ENCODE measurements at regions not wholly inside any gene's neighbourhood (a gene's known extent, or its start where the extent isn't known, plus 50 kb on each side); places are given as distances from the start of the nearest gene placed in this dataset.

GRCh38 chr3:5270666-5271371, 83.3 kb downstream of the EDEM1 start:
- DNase-seq (ENCODE audit: low spot score), result no peak

GRCh38 chr3:5271372-5271683, 83.8 kb downstream of the EDEM1 start:
- DNase-seq (ENCODE audit: low spot score), result no peak

DNA sequence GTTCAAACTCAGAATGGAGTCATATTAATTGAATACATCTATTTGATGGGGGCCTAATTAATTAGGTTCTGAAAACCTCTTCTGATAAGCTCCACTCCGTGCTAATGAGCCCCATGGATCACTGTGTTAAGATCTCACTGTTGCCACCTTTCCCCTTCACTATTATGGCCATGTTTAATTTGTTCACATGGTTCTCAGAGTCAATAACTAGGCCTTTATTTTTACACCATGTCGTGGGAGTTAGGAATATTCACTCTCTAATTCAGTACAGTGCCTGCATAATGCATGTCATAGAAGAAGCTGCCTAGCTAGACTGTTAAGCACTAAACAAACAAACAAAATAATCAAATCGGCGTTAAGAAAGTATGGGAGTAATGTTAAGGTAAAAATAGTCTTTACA, 84.9 kb downstream of the EDEM1 start:
- no peak for DNase-seq (ENCODE audit: low spot score)

- no peak for DNase-seq (ENCODE audit: low spot score)
Observed at GRCh38 chr3:5274091-5274490, 86.6 kb downstream of the EDEM1 start.

DNA sequence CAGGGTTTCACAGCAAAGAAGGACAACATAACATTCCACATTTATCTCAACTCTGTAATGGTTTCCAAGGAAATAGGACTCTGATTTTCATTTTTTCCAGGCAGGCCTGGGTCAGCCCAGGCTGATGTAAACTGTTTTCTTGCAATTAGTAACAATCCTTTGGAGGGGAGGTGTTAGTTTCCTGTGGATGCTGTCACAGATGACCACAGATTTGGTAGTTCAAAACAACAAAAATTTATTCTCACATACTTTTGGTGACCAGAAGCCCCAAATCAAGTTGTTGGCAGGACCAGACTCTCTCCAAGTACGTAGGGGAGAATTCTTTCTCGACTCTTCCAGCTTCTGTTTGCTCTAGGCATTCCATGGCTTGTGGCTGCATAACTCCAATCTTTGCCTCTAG, 88.0 kb downstream of the EDEM1 start:
- DNase-seq (ENCODE audit: low spot score), result no peak

- DNase-seq (ENCODE audit: low spot score), result no peak
Observed at GRCh38 chr3:5276934-5277333, 89.4 kb downstream of the EDEM1 start.

DNA sequence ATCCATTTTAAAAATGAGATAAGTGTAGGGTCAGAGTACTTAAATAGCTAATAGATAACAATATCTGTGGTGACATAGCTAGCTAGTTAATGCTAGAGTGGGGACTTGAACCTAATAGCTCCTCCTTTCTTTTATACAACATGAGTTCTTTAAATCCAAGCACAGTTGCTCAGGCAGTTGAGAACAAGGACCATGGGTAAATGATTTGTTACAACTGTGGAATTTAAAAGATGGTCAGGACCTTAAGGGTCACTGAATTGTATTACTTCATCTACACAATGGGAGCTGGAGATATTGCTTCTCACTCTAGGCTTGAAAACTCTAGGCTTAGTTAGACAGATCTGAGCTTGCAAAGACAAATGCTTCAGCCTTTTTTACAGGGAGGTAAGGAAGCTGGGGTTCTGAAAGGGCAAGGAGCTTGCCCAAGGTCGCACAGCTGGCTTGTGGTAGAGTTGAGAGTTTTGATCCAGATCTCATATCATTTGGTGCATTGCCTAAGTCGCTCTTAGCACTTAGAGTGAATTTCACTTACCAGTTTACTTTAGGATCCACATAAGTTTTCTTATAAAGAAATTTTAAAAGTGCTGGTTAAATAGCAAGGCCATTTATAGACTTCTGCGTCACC, 90.2 kb downstream of the EDEM1 start:
- no peak for DNase-seq (ENCODE audit: low spot score)

GRCh38 chr3:5278666-5279065, 91.2 kb downstream of the EDEM1 start:
- DNase-seq (ENCODE audit: low spot score), result no peak

- DNase-seq (ENCODE audit: low spot score), result no peak
Observed at GRCh38 chr3:5282703-5283102, 95.2 kb downstream of the EDEM1 start.

GRCh38 chr3:5285439-5285838, 97.9 kb downstream of the EDEM1 start:
- no peak for DNase-seq (ENCODE audit: low spot score)

DNA sequence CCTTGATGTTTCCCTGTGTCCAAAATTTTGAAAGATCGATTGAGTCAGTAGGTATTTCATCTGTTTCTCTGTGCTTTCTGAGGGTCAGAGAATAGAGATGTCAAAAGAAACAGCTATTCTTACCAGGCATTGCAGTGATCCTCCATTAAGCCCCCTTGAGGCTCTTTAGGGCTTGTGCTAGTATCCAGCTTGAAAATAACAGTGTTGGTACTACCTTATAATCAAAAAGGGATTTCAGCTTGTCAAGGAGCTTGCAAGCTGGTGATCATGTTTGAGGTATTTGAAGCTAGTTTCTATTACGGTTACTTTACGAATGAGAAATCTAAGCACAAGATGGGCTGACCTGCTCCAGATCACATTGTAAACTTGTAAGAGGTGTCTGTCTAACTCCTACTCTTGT, 103.4 kb downstream of the EDEM1 start:
- DNase-seq (ENCODE audit: low spot score), result no peak

DNA sequence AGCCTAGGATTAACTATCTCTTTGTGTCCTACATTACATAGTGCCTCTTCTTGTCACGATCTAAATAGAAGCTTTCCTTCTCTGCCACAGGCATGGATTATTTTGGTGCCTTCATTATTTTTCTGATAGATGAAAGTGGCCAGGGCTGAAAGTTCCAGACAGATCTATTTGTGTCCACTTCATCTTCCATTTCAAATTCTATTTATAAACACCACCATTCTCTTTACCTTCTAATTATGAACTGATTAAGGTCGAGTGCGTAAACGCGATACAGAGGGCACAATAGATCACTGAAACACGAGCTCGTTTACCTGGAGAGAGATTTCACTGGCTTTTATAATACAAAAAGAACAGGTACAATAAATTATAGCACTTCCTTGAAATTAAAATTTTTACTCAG, 105.0 kb downstream of the EDEM1 start:
- DNase-seq (ENCODE audit: low spot score), result no peak

- no peak for DNase-seq (ENCODE audit: low spot score)
Observed at GRCh38 chr3:5293207-5293606, 105.7 kb downstream of the EDEM1 start.

GRCh38 chr3:5294356-5294755, 106.8 kb downstream of the EDEM1 start:
- DNase-seq (ENCODE audit: low spot score), result no peak

- no peak for DNase-seq (ENCODE audit: low spot score)
Observed at GRCh38 chr3:5295191-5295690, 107.7 kb downstream of the EDEM1 start.

- DNase-seq (ENCODE audit: low spot score), result no peak
Observed at GRCh38 chr3:5296362-5296761, 108.9 kb downstream of the EDEM1 start.

GRCh38 chr3:5297895-5298294, 110.4 kb downstream of the EDEM1 start:
- no peak for DNase-seq (ENCODE audit: low spot score)

GRCh38 chr3:5298453-5298852, 110.9 kb downstream of the EDEM1 start:
- no peak for DNase-seq (ENCODE audit: low spot score)

GRCh38 chr3:5299161-5299560, 111.7 kb downstream of the EDEM1 start:
- no peak for DNase-seq (ENCODE audit: low spot score)

- DNase-seq (ENCODE audit: low spot score), result no peak
Observed at GRCh38 chr3:5300638-5301037, 113.1 kb downstream of the EDEM1 start.

- no peak for DNase-seq (ENCODE audit: low spot score)
Observed at GRCh38 chr3:5301651-5302297, 114.3 kb downstream of the EDEM1 start.

DNA sequence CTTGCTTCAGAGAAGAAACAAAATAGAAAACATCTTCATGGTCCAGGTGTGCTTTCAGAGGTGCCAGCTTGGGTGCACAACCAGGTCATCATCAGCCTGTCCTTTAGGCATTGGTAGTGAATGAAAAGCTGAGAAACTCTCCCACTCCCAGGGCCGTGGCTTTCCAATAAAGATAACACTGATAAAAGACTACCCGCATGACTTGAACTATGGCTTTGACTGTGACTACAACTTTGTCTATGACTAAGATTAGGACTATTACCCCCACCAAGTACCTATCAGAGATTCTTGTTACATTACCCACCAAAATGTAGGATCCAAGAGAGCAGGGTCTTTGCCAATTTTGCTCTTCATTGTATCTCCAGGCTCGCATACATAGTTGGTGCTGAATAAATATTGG, 115.2 kb downstream of the EDEM1 start:
- no peak for DNase-seq (ENCODE audit: low spot score)

- no peak for DNase-seq (ENCODE audit: low spot score)
Observed at GRCh38 chr3:5304188-5304587, 116.7 kb downstream of the EDEM1 start.
